Rectal smooth muscle tissue (tissue), 1 donor: ENCODE measurements at regions not wholly inside any gene's neighbourhood (a gene's known extent, or its start where the extent isn't known, plus 50 kb on each side); places are given as distances from the start of the nearest gene placed in this dataset.
"Not testable (repeated sequence)": the region's sequence is repeated elsewhere in the genome, so short reads cannot be mapped to it uniquely, and the experiment has no call there.

Experiments
- H3K27ac ChIP-seq: one replicate; pipeline ENCODE4 v1.7.0; 2013; ENCODE audit warnings: low read depth, low read length, inconsistent platforms
- H3K27me3 ChIP-seq: one replicate; pipeline ENCODE4 v1.7.0; 2013; ENCODE audit warnings: low read length; ENCODE audit not compliant: control insufficient read depth, insufficient read depth
- H3K36me3 ChIP-seq: one replicate; pipeline ENCODE4 v1.7.0; 2013; ENCODE audit warnings: low read length; ENCODE audit not compliant: control insufficient read depth, insufficient read depth
- H3K4me1 ChIP-seq: one replicate; pipeline ENCODE4 v1.7.0; 2013; ENCODE audit warnings: low read length; ENCODE audit not compliant: control insufficient read depth, insufficient read depth
- H3K4me3 ChIP-seq: one replicate; pipeline ENCODE4 v1.7.0; 2013; ENCODE audit warnings: low read length
- H3K9ac ChIP-seq: one replicate; pipeline ENCODE4 v1.7.0; 2013; ENCODE audit warnings: low read length

- not testable (repeated sequence) for H3K4me1 ChIP-seq, H3K9ac ChIP-seq, H3K4me3 ChIP-seq, H3K36me3 ChIP-seq, H3K27me3 ChIP-seq, H3K27ac ChIP-seq
Measured at GRCh38 chr4:3967204-3967603, 201.0 kb downstream of the ADRA2C start.

- not testable (repeated sequence) for H3K36me3 ChIP-seq, H3K9ac ChIP-seq, H3K27ac ChIP-seq, H3K27me3 ChIP-seq, H3K4me3 ChIP-seq, H3K4me1 ChIP-seq
Measured at GRCh38 chr4:3972626-3973025, 206.4 kb downstream of the ADRA2C start.

GRCh38 chr4:3973581-3974200 is 207.5 kb downstream of the ADRA2C start:
- not testable (repeated sequence) for H3K4me3 ChIP-seq, H3K9ac ChIP-seq, H3K36me3 ChIP-seq, H3K4me1 ChIP-seq, H3K27me3 ChIP-seq, H3K27ac ChIP-seq

GRCh38 chr4:3983518-3984125 is 217.4 kb downstream of the ADRA2C start:
- H3K27ac ChIP-seq, H3K9ac ChIP-seq, H3K4me1 ChIP-seq, H3K4me3 ChIP-seq, H3K27me3 ChIP-seq, H3K36me3 ChIP-seq: not testable (repeated sequence)

- H3K27me3 ChIP-seq, H3K4me3 ChIP-seq, H3K9ac ChIP-seq, H3K27ac ChIP-seq, H3K36me3 ChIP-seq, H3K4me1 ChIP-seq: not testable (repeated sequence)
Measured at GRCh38 chr4:3984796-3985195, 218.6 kb downstream of the ADRA2C start.

- not testable (repeated sequence) for H3K27ac ChIP-seq, H3K4me3 ChIP-seq, H3K27me3 ChIP-seq, H3K4me1 ChIP-seq, H3K9ac ChIP-seq, H3K36me3 ChIP-seq
Measured at GRCh38 chr4:3986412-3986811, 220.2 kb downstream of the ADRA2C start.

- H3K36me3 ChIP-seq, H3K4me1 ChIP-seq, H3K4me3 ChIP-seq, H3K27ac ChIP-seq, H3K9ac ChIP-seq, H3K27me3 ChIP-seq: not testable (repeated sequence)
Measured at GRCh38 chr4:3997386-3997785, 229.3 kb downstream of the OTOP1 start.

- not testable (repeated sequence) for H3K4me1 ChIP-seq, H3K27ac ChIP-seq, H3K4me3 ChIP-seq, H3K36me3 ChIP-seq, H3K9ac ChIP-seq, H3K27me3 ChIP-seq
Measured at GRCh38 chr4:4004036-4004435, 222.7 kb downstream of the OTOP1 start.

GRCh38 chr4:4004702-4005101 is 222.0 kb downstream of the OTOP1 start:
- not testable (repeated sequence) for H3K36me3 ChIP-seq, H3K9ac ChIP-seq, H3K27me3 ChIP-seq, H3K4me1 ChIP-seq, H3K27ac ChIP-seq, H3K4me3 ChIP-seq

- H3K4me3 ChIP-seq, H3K27me3 ChIP-seq, H3K9ac ChIP-seq, H3K36me3 ChIP-seq, H3K27ac ChIP-seq, H3K4me1 ChIP-seq: not testable (repeated sequence)
Measured at GRCh38 chr4:4006356-4006755, 220.4 kb downstream of the OTOP1 start.

- H3K4me3 ChIP-seq, H3K36me3 ChIP-seq, H3K9ac ChIP-seq, H3K4me1 ChIP-seq, H3K27me3 ChIP-seq, H3K27ac ChIP-seq: not testable (repeated sequence)
Measured at GRCh38 chr4:4019071-4019470, 207.7 kb downstream of the OTOP1 start.

- not testable (repeated sequence) for H3K4me1 ChIP-seq, H3K9ac ChIP-seq, H3K27ac ChIP-seq, H3K4me3 ChIP-seq, H3K36me3 ChIP-seq, H3K27me3 ChIP-seq
Measured at GRCh38 chr4:4021161-4021560, 205.6 kb downstream of the OTOP1 start.

GRCh38 chr4:4026708-4027107 is 200.0 kb downstream of the OTOP1 start:
- not testable (repeated sequence) for H3K4me1 ChIP-seq, H3K27me3 ChIP-seq, H3K4me3 ChIP-seq, H3K27ac ChIP-seq, H3K36me3 ChIP-seq, H3K9ac ChIP-seq
